Uterus (tissue), 2 donors: ENCODE measurements at regions not wholly inside any gene's neighbourhood (a gene's known extent, or its start where the extent isn't known, plus 50 kb on each side); places are given as distances from the start of the nearest gene placed in this dataset.

Experiments used
- POLR2A ChIP-seq, 2 donors: fragments of 450-650 bp; IDR thresholded peaks; one replicate each; pipeline ENCODE4 v1.6.1; 2016; ENCODE audit warnings: antibody characterized with exemption in 2 of 2, mild to moderate bottlenecking in 1 of 2, moderate library complexity in 1 of 2
- TF ChIP-seq, protein P1 (sequence below), 4 experiments: fragments of 200-600 bp in 2 of 4; fragments of 450-650 bp in 2 of 4; sonication (generic) in 2 of 4; IDR thresholded peaks; one replicate each; pipeline ENCODE4 v1.5.1; 2016 to 2019; ENCODE audit warnings: antibody characterized with exemption in 4 of 4, mild to moderate bottlenecking in 2 of 4, moderate library complexity in 1 of 4

DNA sequence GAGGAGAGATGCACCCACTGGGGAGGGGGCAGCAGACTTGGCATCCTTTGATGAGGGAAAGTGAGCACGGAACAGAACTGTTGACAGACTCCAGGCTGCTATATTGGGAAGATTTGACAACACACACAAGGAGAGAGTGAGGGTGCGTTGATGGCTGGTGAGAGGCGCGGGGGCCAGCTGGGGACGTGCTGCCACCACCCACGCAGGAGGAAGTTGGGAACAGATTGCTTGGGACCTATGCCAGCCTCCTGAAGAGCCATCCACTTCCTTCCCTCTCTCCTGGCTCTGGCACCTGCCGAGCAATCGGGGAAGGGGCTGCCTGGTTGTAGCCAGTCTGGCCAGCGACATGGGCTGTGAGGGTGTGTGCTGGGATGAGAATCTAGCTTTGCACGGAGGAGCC lies 223.7 kb upstream of the CSF3R start:
- TF ChIP-seq, protein P1, sequence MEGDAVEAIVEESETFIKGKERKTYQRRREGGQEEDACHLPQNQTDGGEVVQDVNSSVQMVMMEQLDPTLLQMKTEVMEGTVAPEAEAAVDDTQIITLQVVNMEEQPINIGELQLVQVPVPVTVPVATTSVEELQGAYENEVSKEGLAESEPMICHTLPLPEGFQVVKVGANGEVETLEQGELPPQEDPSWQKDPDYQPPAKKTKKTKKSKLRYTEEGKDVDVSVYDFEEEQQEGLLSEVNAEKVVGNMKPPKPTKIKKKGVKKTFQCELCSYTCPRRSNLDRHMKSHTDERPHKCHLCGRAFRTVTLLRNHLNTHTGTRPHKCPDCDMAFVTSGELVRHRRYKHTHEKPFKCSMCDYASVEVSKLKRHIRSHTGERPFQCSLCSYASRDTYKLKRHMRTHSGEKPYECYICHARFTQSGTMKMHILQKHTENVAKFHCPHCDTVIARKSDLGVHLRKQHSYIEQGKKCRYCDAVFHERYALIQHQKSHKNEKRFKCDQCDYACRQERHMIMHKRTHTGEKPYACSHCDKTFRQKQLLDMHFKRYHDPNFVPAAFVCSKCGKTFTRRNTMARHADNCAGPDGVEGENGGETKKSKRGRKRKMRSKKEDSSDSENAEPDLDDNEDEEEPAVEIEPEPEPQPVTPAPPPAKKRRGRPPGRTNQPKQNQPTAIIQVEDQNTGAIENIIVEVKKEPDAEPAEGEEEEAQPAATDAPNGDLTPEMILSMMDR (IDR thresholded peaks at IDR 0.05): no peak
- no peak for TF ChIP-seq POLR2A (IDR thresholded peaks at IDR 0.05)
